K562 (cell line): ENCODE measurements at regions not wholly inside any gene's neighbourhood (a gene's known extent, or its start where the extent isn't known, plus 50 kb on each side); places are given as distances from the start of the nearest gene placed in this dataset.
A peak's percentile ranks its signal among the peaks of the same experiment; 100 is the strongest.

Source experiments
- BRCA1 ChIP-seq, 2 experiments: fragments of 450-650 bp in 1 of 2; sonication (generic) in 1 of 2; formaldehyde crosslinking in 1 of 2; IDR thresholded peaks; 2 replicates each; pipeline versions ENCODE4 v1.5.0 to v1.6.1; 2017 to 2020; ENCODE audit warnings: mild to moderate bottlenecking in 1 of 2, missing genetic modification reagents in 1 of 2
- BRD9 ChIP-seq: fragments of 450-650 bp; IDR thresholded peaks from 2 replicates; pipeline ENCODE4 v1.6.1; 2018; ENCODE audit warnings: low read depth; ENCODE audit not compliant: partially characterized antibody
- KAT7 ChIP-seq: sonication (generic); formaldehyde crosslinking; IDR thresholded peaks from 2 replicates; pipeline ENCODE4 v1.8.0; 2022; ENCODE audit warnings: missing genetic modification reagents, mild to moderate bottlenecking, borderline replicate concordance
- TEAD4 ChIP-seq, 2 experiments: sonication (generic) in 1 of 2; formaldehyde crosslinking in 1 of 2; IDR thresholded peaks; 2 replicates each; pipeline versions ENCODE4 v1.6.1 to v1.8.0; 2012 to 2022; ENCODE audit warnings: borderline replicate concordance in 1 of 2, inconsistent platforms in 1 of 2, low read length in 1 of 2, mild to moderate bottlenecking in 1 of 2, missing genetic modification reagents in 1 of 2
- TF ChIP-seq, protein P1 (sequence below), 2 experiments: fragments of 450-650 bp; formaldehyde crosslinking in 1 of 2; IDR thresholded peaks; 2 replicates each; pipeline versions ENCODE4 v1.4.0 to v1.6.1; 2014 to 2020; ENCODE audit warnings: mild to moderate bottlenecking in 2 of 2, borderline replicate concordance in 1 of 2, low read depth in 1 of 2
- TF ChIP-seq, protein P2 (sequence below): fragments of 250-450 bp; sonication (Bioruptor Pico); IDR thresholded peaks from 2 replicates; pipeline ENCODE4 v1.5.0; 2021; ENCODE audit warnings: mild to moderate bottlenecking, moderate library complexity

DNA sequence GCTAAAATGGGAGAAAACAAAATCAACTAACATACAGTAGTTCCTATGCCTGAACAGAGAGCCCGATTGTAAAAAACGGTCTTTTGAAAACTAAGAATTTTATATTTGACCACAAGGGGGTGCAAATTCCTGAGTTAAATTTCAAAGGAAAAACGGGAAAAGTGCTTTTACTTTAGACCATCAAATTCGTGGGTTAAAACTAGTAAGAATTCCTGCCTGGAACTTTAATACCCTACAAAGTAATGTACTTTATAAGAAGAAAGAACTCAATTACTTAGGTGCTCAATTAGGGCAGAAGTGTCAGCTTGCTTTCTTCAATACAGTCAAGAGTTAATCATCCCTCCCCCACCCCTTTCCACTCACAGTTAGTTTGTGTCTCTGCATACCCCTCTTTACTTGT is 69.8 kb downstream of the KCNRG start (continued):
- TF ChIP-seq, protein P1, sequence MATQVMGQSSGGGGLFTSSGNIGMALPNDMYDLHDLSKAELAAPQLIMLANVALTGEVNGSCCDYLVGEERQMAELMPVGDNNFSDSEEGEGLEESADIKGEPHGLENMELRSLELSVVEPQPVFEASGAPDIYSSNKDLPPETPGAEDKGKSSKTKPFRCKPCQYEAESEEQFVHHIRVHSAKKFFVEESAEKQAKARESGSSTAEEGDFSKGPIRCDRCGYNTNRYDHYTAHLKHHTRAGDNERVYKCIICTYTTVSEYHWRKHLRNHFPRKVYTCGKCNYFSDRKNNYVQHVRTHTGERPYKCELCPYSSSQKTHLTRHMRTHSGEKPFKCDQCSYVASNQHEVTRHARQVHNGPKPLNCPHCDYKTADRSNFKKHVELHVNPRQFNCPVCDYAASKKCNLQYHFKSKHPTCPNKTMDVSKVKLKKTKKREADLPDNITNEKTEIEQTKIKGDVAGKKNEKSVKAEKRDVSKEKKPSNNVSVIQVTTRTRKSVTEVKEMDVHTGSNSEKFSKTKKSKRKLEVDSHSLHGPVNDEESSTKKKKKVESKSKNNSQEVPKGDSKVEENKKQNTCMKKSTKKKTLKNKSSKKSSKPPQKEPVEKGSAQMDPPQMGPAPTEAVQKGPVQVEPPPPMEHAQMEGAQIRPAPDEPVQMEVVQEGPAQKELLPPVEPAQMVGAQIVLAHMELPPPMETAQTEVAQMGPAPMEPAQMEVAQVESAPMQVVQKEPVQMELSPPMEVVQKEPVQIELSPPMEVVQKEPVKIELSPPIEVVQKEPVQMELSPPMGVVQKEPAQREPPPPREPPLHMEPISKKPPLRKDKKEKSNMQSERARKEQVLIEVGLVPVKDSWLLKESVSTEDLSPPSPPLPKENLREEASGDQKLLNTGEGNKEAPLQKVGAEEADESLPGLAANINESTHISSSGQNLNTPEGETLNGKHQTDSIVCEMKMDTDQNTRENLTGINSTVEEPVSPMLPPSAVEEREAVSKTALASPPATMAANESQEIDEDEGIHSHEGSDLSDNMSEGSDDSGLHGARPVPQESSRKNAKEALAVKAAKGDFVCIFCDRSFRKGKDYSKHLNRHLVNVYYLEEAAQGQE (IDR thresholded peaks at IDR 0.05; ENCODE audit: borderline replicate concordance): peak; percentile 35; the same call in 1 of the 2 replicates
- TF ChIP-seq, protein P1 (CRISPR knock-in tag; IDR thresholded peaks at IDR 0.05; ENCODE audit: low read depth): no peak
- TF ChIP-seq BRD9 (peak; percentile 73), TEAD4 (IDR thresholded peaks at IDR 0.05; ENCODE audit: low read length) (0 out of 2 replicates have a peak, but pooled peaks have one; percentile 8), TEAD4 (CRISPR knock-in tag; IDR thresholded peaks at IDR 0.05; ENCODE audit: borderline replicate concordance) (no peak), KAT7 (CRISPR knock-in tag) (no peak), BRCA1 (IDR thresholded peaks at IDR 0.05) (no peak), BRCA1 (CRISPR knock-in tag; IDR thresholded peaks at IDR 0.05) (no peak)
- TF ChIP-seq, protein P2, sequence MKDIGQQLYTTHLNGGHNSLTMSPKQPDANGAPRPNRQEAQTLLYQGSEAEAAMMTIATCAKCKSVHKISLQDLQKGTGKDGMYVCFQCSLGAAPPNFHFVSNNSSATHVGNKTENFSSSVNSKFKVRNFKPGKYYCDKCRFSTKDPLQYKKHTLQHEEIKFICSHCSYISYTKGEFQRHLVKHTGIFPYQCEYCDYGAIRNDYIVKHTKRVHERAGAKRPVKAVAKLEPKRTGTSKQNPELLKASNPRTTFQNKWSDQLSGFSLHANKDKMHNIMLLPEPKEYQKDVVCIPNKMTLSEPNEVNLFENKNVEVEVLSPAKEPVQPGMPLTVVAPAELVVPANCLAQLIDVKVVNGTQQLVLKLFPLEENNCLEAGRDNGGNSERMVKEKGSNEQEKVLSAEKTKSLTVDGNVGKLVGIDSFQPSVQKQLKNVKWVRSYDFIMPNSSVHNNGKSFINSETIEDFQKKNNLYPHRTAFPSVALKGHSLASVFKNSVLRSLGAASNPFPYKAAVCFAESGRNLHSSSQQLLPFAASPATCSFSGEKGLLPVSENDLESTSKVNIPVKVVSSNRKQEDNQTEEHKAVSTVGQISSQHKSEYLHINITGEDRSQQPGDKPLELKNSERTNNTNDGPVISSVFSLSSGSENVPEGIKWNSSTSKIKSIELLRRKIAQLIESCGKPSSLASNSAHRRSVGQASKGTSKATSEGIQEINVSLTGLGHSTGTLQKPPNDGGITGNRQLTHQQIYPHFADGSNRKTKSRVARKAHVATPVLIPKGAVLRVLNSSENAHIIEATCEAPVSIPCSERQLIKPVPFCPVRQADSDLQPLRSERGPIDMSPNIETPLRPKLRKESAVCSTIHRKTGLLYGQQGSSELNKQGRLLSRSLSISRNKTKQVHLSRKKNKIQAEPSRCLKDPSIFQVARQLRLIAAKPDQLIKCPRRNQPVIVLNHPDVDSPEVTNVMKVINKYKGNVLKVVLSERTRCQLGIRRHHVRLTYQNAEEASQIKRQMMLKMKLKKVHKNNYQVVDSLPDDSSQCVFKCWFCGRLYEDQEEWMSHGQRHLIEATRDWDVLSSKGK (CRISPR knock-in tag): no peak
